MM.1S (cell line): ENCODE measurements at regions not wholly inside any gene's neighbourhood (a gene's known extent, or its start where the extent isn't known, plus 50 kb on each side); places are given as distances from the start of the nearest gene placed in this dataset.
"Not testable (repeated sequence)": the region's sequence is repeated elsewhere in the genome, so short reads cannot be mapped to it uniquely, and the experiment has no call there.

Experiments used
- EZH2phosphoT487 ChIP-seq: fragments of 300-600 bp; sonication (generic); IDR thresholded peaks from 2 replicates; pipeline ENCODE4 v1.6.1; 2018; ENCODE audit warnings: antibody characterized with exemption, low read length
- TF ChIP-seq, protein P1 (sequence below): fragments of 300-600 bp; sonication (generic); IDR thresholded peaks from 2 replicates; pipeline ENCODE4 v1.5.1; 2016; ENCODE audit warnings: antibody characterized with exemption, low read length, mixed read lengths

DNA sequence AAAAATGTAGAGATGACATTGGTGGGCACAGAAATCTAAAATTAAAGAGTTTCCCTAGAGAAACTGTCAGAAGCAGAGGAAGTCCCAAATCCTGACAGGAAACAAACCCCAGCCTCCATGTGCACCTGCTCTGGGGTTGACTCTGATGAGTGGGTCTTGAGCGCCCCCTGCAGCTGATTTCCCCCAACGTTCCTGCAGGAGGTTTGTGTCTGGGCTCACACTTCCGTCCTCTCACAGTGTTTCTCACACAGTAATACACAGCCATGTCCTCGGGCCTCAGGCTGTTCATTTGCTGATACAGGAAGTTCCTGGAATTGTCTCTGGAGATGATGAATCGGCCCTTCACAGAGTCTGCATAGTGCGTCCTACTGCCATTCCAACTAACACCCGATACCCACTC, 670.1 kb downstream of the TMEM121 start:
- TF ChIP-seq, protein P1, sequence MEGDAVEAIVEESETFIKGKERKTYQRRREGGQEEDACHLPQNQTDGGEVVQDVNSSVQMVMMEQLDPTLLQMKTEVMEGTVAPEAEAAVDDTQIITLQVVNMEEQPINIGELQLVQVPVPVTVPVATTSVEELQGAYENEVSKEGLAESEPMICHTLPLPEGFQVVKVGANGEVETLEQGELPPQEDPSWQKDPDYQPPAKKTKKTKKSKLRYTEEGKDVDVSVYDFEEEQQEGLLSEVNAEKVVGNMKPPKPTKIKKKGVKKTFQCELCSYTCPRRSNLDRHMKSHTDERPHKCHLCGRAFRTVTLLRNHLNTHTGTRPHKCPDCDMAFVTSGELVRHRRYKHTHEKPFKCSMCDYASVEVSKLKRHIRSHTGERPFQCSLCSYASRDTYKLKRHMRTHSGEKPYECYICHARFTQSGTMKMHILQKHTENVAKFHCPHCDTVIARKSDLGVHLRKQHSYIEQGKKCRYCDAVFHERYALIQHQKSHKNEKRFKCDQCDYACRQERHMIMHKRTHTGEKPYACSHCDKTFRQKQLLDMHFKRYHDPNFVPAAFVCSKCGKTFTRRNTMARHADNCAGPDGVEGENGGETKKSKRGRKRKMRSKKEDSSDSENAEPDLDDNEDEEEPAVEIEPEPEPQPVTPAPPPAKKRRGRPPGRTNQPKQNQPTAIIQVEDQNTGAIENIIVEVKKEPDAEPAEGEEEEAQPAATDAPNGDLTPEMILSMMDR, result not testable (repeated sequence)
- TF ChIP-seq EZH2phosphoT487, result not testable (repeated sequence)
